Heart right ventricle (tissue), 16 donors: ENCODE measurements at regions not wholly inside any gene's neighbourhood (a gene's known extent, or its start where the extent isn't known, plus 50 kb on each side); places are given as distances from the start of the nearest gene placed in this dataset.

Experiments used
- ATAC-seq, 8 donors: fragments of 200-7000 bp; cut with Tn5 transposase; one replicate each; pipeline ENCODE4 v1.9.1; 2020; ENCODE audit warnings: mild to moderate bottlenecking in 8 of 8, moderate library complexity in 8 of 8, moderate number of reproducible peaks in 1 of 8
- DNase-seq, 2 donors: peaks; one replicate each; pipeline ENCODE4 v3.0.0-alpha.2; 2020
- H3K27ac ChIP-seq, 10 donors: fragments of 200-600 bp; sonication (generic) in 2 of 10; one replicate each; pipeline versions ENCODE4 v1.5.0 to v1.8.0; 2020 to 2022; ENCODE audit warnings: mild to moderate bottlenecking in 3 of 10
- H3K27me3 ChIP-seq, 7 donors: fragments of 200-600 bp; one replicate each; pipeline ENCODE4 v1.8.0; 2021 to 2022; ENCODE audit warnings: mild to moderate bottlenecking in 2 of 7
- H3K36me3 ChIP-seq, 9 donors: fragments of 200-600 bp; sonication (generic) in 1 of 9; one replicate each; pipeline versions ENCODE4 v1.5.0 to v1.8.0; 2020 to 2022; ENCODE audit warnings: mild to moderate bottlenecking in 2 of 9
- H3K4me1 ChIP-seq, 9 donors: fragments of 200-600 bp; sonication (generic) in 1 of 9; one replicate each; pipeline versions ENCODE4 v1.5.0 to v1.8.0; 2020 to 2022; ENCODE audit warnings: mild to moderate bottlenecking in 4 of 9
- H3K4me3 ChIP-seq, 10 donors: fragments of 200-600 bp; sonication (generic) in 2 of 10; one replicate each; pipeline versions ENCODE4 v1.5.0 to v1.8.0; 2020 to 2022; ENCODE audit warnings: mild to moderate bottlenecking in 7 of 10, moderate library complexity in 2 of 10
- H3K9me3 ChIP-seq, 11 donors: fragments of 200-600 bp in 10 of 11; sonication (generic) in 2 of 11; one replicate each; pipeline versions ENCODE4 v1.5.0 to v1.8.0; 2013 to 2022; ENCODE audit warnings: mild to moderate bottlenecking in 2 of 11, control low read depth in 1 of 11, moderate library complexity in 1 of 11
- WGBS, 2 donors: extraction: QIAGEN DNeasy Blood & Tissue Kit; methylation state at CpG; one replicate each; pipeline ENCODE4 v1.1.7; 2013; ENCODE audit warnings: inconsistent platforms in 1 of 2; 5-methylcytosine and 5-hydroxymethylcytosine counted together
- intact Hi-C, 10 donors: fragments of 100-400 bp; cut with DNase I; formaldehyde crosslinking; loops; one replicate each; pipeline versions ENCODE4 v1.11.1 to v1.14.2; 2022
- TF ChIP-seq, protein P1 (sequence below), 9 donors: fragments of 200-600 bp; sonication (generic) in 2 of 9; IDR thresholded peaks; one replicate each; pipeline versions ENCODE4 v1.5.0 to v1.8.0; 2021 to 2022; ENCODE audit warnings: antibody characterized with exemption in 9 of 9, mild to moderate bottlenecking in 5 of 9, moderate library complexity in 1 of 9
- donor health status: Arrhythmogenic right ventricular cardiomyopathy.
- donor health status: ischemic (EF 13 %, LVEDD 7.1; RV severe dilation, severe dysfunction).
- donor health status: healthy with polysubstance abuse.
- donor health status: DM: no; HTN: yes; CAD: no.
- donor health status: DM: no; HTN: no; CAD: no.
- donor health status: ischemic (EF 25% LVEDD 6.9; RV normal size, moderate dysfunction).
- donor health status: ischemic (EF 25% LVEDD 5.7; RV mildly dilated, moderate dysfunction).
- donor health status: healthy.
- donor health status: DM: yes; HTN: yes; CAD: no.
- donor health status: Ischemic cardiomyopathy.
- donor health status: ischemic (EF 35%, LVEDD 5.7; RV mildly dilated, moderate dysfunction).
- donor health status: nonischemic (EF 11% LVEDD 7.7; RV severe dilation, severe dysfunction).
- donor health status: DM: yes; HTN: yes; CAD: no.
- donor health status: PGD.
- donor health status: ischemic (EF 29% LVEDD 5.4; RV normal size, mild dysfunction).
- donor health status: nonischemic (EF 23%, LVEDD 6.1; RV moderate dilation, normal function).

- H3K36me3 ChIP-seq: no peaks in the 10 kb centered on the region
- no peaks in the 10 kb centered on the region for H3K4me1 ChIP-seq
- TF ChIP-seq, protein P1, sequence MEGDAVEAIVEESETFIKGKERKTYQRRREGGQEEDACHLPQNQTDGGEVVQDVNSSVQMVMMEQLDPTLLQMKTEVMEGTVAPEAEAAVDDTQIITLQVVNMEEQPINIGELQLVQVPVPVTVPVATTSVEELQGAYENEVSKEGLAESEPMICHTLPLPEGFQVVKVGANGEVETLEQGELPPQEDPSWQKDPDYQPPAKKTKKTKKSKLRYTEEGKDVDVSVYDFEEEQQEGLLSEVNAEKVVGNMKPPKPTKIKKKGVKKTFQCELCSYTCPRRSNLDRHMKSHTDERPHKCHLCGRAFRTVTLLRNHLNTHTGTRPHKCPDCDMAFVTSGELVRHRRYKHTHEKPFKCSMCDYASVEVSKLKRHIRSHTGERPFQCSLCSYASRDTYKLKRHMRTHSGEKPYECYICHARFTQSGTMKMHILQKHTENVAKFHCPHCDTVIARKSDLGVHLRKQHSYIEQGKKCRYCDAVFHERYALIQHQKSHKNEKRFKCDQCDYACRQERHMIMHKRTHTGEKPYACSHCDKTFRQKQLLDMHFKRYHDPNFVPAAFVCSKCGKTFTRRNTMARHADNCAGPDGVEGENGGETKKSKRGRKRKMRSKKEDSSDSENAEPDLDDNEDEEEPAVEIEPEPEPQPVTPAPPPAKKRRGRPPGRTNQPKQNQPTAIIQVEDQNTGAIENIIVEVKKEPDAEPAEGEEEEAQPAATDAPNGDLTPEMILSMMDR (IDR thresholded peaks at IDR 0.05): no peak
- H3K27ac ChIP-seq: no peak overlapping the region
- H3K4me3 ChIP-seq: no peak overlapping the region
- no peaks in the 10 kb centered on the region for H3K27me3 ChIP-seq
- ATAC-seq (no peak), DNase-seq (no peak)
- H3K9me3 ChIP-seq: no peaks in the 10 kb centered on the region
- intact Hi-C loops: no loop called here
- 69 to 76% methylated on average over 8 of the region's 8 CpGs for WGBS, 2 donors
These were observed 261.1 kb upstream of the ANO3 start for GRCh38 chr11:26070714-26071380.

DNA sequence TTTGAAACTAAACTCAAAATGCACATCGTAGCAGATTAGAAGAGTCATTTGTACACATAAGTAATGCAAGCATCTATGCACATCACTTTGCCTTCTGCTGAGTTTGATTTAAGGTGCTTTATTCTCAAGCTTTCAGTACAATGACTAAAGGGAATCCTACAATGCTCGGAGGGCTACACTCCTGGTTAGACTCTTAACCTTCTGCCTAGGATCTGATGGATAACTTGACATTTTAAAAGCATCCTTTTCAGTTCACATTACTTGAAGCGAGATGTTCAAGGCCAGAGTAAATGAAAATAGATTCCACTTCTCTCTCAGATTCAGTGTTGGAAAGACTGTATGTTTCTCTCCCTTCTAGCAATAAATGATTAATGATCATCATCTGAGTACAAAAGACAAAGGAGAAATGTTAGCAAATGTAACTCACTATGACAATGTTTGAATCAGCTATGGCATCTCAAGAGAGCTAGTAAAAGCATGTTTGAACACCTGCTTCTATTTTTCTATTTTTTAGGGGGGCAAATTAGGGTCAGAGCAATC lies 259.2 kb upstream of the ANO3 start:
- TF ChIP-seq, protein P1 (IDR thresholded peaks at IDR 0.05): no peak
- H3K4me3 ChIP-seq: no peak overlapping the region
- no peak overlapping the region for H3K27ac ChIP-seq
- H3K27me3 ChIP-seq: no peaks in the 10 kb centered on the region
- intact Hi-C loops: no loop called here
- no peaks in the 10 kb centered on the region for H3K36me3 ChIP-seq
- 84% methylated on average over 3 of the region's 3 CpGs for WGBS, 2 donors
- DNase-seq: no peak
- ATAC-seq: no peak
- H3K4me1 ChIP-seq: no peaks in the 10 kb centered on the region
- no peaks in the 10 kb centered on the region for H3K9me3 ChIP-seq

DNA sequence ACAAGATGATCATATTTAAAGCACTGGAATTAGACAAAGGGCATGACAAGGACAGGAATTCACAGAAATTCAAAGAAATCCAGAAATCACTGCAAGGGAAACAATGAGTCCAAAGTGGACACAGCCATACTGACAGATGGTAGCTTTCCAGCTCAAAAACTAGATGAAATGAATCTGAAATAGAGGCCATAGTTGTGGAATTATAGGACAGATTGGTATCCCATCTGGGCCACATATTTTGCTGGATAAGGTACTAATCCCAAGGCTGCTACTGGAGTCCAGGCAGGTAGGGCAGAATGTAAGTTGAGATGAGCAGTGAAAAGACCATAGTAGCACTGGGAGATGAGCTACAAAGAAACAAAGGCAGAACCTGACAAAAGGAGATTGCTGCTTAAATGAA lies 258.3 kb upstream of the ANO3 start:
- Histone ChIP-seq H3K4me1 (no peaks in the 10 kb centered on the region), H3K4me3 (no peak overlapping the region), H3K36me3 (no peaks in the 10 kb centered on the region), H3K27me3 (no peaks in the 10 kb centered on the region), H3K9me3 (no peaks in the 10 kb centered on the region), H3K27ac (no peak overlapping the region)
- ATAC-seq (no peak), DNase-seq (no peak)
- TF ChIP-seq, protein P1 (IDR thresholded peaks at IDR 0.05): no peak
- intact Hi-C loops: no loop called here

DNA sequence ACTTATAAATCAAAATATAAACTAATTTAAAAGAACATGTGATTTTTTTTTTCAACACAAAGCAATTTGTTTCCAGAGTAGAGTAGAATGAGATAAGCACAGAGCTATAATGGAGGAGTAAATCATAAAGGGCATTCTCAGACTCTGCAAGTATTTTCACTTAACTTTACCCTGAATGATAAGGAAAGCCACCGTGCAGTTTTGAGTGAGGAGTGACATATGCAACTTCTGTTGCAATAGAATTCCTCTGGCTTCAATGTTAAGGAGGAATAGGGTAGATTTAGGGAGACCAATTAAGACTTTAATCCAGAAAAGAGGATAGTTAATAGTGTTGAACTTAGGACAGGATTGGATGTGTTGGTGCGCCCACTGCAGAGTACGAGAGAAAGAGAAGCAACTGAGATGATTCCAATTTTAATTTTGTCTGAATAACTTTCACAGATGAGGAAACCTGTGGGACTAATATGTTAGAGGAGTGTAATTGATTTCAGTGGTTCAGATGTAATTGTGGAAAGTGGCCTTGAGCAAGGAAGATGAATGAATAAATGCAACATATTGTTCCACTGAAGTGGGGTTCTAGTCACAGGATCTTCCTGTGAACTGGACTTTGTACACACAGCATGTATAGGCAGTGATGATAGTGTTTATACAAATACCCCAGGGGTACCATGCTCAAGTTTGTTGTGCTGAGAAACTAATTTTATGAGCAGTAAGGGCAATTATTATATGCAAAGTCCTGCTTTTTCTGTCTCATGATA lies 255.5 kb upstream of the ANO3 start:
- H3K4me3 ChIP-seq: no peak overlapping the region
- no peaks in the 10 kb centered on the region for H3K36me3 ChIP-seq
- ATAC-seq: no peak

More for the DNA sequence above, 255.5 kb upstream of the ANO3 start:
- H3K27ac ChIP-seq: no peak overlapping the region
- no peak for DNase-seq
- no peaks in the 10 kb centered on the region for H3K9me3 ChIP-seq
- TF ChIP-seq, protein P1 (IDR thresholded peaks at IDR 0.05): no peak
- intact Hi-C loops: no loop called here
- 71 to 78% methylated on average over 3 of the region's 3 CpGs for WGBS, 2 donors
- H3K27me3 ChIP-seq: no peaks in the 10 kb centered on the region
- no peaks in the 10 kb centered on the region for H3K4me1 ChIP-seq
